CD14-positive monocyte (primary cell): ENCODE measurements at regions not wholly inside any gene's neighbourhood (a gene's known extent, or its start where the extent isn't known, plus 50 kb on each side); places are given as distances from the start of the nearest gene placed in this dataset.

Source experiments
- DNase-seq, 3 donors: peaks; one replicate each; pipeline ENCODE4 v3.0.0-alpha.2; 2011 to 2022
- H2AFZ ChIP-seq: 2 replicates; pipeline ENCODE4 v1.6.0; 2012; ENCODE audit warnings: mild to moderate bottlenecking, low read depth, low read length, inconsistent platforms; ENCODE audit not compliant: insufficient read depth, poor library complexity, severe bottlenecking
- H3K27ac ChIP-seq, 2 donors: 1 replicate in 1 of 2; 2 replicates in 1 of 2; pipeline ENCODE4 v1.5.1; 2012 to 2013; ENCODE audit warnings: low read length in 2 of 2, control low read depth in 1 of 2, inconsistent platforms in 1 of 2, low read depth in 1 of 2, mild to moderate bottlenecking in 1 of 2
- H3K27me3 ChIP-seq, 2 donors: one replicate each; pipeline versions ENCODE4 v1.6.0 to v1.6.1; 2011 to 2013; ENCODE audit warnings: low read length in 2 of 2; ENCODE audit not compliant: control insufficient read depth in 2 of 2, insufficient read depth in 2 of 2
- H3K36me3 ChIP-seq, 2 donors: replicated peaks in 1 of 2; 1 replicate in 1 of 2; 2 replicates in 1 of 2; pipeline versions ENCODE4 v1.5.1 to v1.6.1; 2012 to 2013; ENCODE audit warnings: low read length in 2 of 2, control low read depth in 1 of 2, inconsistent platforms in 1 of 2, mild to moderate bottlenecking in 1 of 2; ENCODE audit not compliant: insufficient read depth in 2 of 2, control insufficient read depth in 1 of 2
- H3K4me1 ChIP-seq, 2 donors: 1 replicate in 1 of 2; 2 replicates in 1 of 2; pipeline versions ENCODE4 v1.5.1 to v1.6.1; 2012 to 2013; ENCODE audit warnings: low read length in 2 of 2, control low read depth in 1 of 2, inconsistent platforms in 1 of 2, mild to moderate bottlenecking in 1 of 2, moderate library complexity in 1 of 2; ENCODE audit not compliant: insufficient read depth in 2 of 2, control insufficient read depth in 1 of 2
- H3K4me2 ChIP-seq: replicated peaks from 2 replicates; pipeline ENCODE3; 2012; ENCODE audit warnings: low read length, moderate library complexity, mild to moderate bottlenecking; ENCODE audit not compliant: poor library complexity, severe bottlenecking; ENCODE audit errors: extremely low read depth
- H3K4me3 ChIP-seq, 3 experiments: fragments of 200-600 bp in 1 of 3; sonication (generic) in 1 of 3; replicated peaks in 1 of 3; 1 replicate in 2 of 3; 2 replicates in 1 of 3; pipeline ENCODE4 v1.5.1; 2011 to 2013; ENCODE audit warnings: low read length in 3 of 3, mild to moderate bottlenecking in 3 of 3, control low read depth in 2 of 3, low read depth in 2 of 3, inconsistent platforms in 1 of 3, moderate library complexity in 1 of 3
- H3K79me2 ChIP-seq: 2 replicates; pipeline ENCODE4 v1.6.0; 2012; ENCODE audit warnings: mild to moderate bottlenecking, control low read depth, inconsistent platforms, low read length, moderate library complexity; ENCODE audit not compliant: insufficient read depth
- H3K9ac ChIP-seq: 2 replicates; pipeline ENCODE4 v1.6.0; 2017; ENCODE audit warnings: low read length, mild to moderate bottlenecking; ENCODE audit not compliant: insufficient read depth, poor library complexity, severe bottlenecking
- H3K9me3 ChIP-seq, 2 donors: replicated peaks in 1 of 2; 1 replicate in 1 of 2; 2 replicates in 1 of 2; pipeline versions ENCODE4 v1.5.1 to v1.6.1; 2012 to 2013; ENCODE audit warnings: low read length in 2 of 2, control low read depth in 1 of 2; ENCODE audit not compliant: control insufficient read depth in 1 of 2, insufficient read depth in 1 of 2
- H4K20me1 ChIP-seq: 2 replicates; pipeline ENCODE4 v1.6.0; 2012; ENCODE audit warnings: mild to moderate bottlenecking, low read length, control low read depth, moderate library complexity; ENCODE audit not compliant: insufficient read depth
- H3K27ac Mint-ChIP-seq, 7 donors: one replicate each; pipeline ENCODE4 v1.8.0; 2020; ENCODE audit warnings: mild to moderate bottlenecking in 7 of 7, mixed read lengths in 7 of 7, moderate library complexity in 6 of 7, inconsistent platforms in 2 of 7
- H3K27me3 Mint-ChIP-seq, 3 donors: one replicate each; pipeline ENCODE4 v1.8.0; 2021 to 2022; ENCODE audit warnings: low read depth in 3 of 3, mild to moderate bottlenecking in 3 of 3, mixed read lengths in 3 of 3, moderate library complexity in 3 of 3, inconsistent platforms in 1 of 3
- H3K36me3 Mint-ChIP-seq, 2 donors: one replicate each; pipeline ENCODE4 v1.8.0; 2020; ENCODE audit warnings: mixed read lengths in 2 of 2, inconsistent platforms in 1 of 2, mild to moderate bottlenecking in 1 of 2
- H3K4me1 Mint-ChIP-seq: one replicate; pipeline ENCODE4 v1.8.0; 2020; ENCODE audit warnings: mild to moderate bottlenecking, mixed read lengths
- H3K4me3 Mint-ChIP-seq, 2 donors: one replicate each; pipeline ENCODE4 v1.8.0; 2020; ENCODE audit warnings: mild to moderate bottlenecking in 2 of 2, mixed read lengths in 2 of 2, moderate library complexity in 1 of 2
- H3K9me3 Mint-ChIP-seq, 7 donors: one replicate each; pipeline ENCODE4 v1.8.0; 2020 to 2022; ENCODE audit warnings: mixed read lengths in 7 of 7, mild to moderate bottlenecking in 6 of 7, moderate library complexity in 6 of 7, inconsistent platforms in 2 of 7
- WGBS: methylation state at CpG from one replicate; pipeline ENCODE4 v1.1.5; 2013; ENCODE audit warnings: missing lambda C conversion rate; ENCODE audit not compliant: insufficient coverage; 5-methylcytosine and 5-hydroxymethylcytosine counted together
- intact Hi-C, 2 donors: fragments of 100-400 bp; cut with micrococcal nuclease; formaldehyde crosslinking; loops; one replicate each; pipeline versions ENCODE4 v1.15.0 to v1.15.1; 2023
- TF ChIP-seq, protein P1 (sequence below): fragments of 200-600 bp; IDR thresholded peaks from one replicate; pipeline ENCODE4 v1.8.0; 2022; ENCODE audit warnings: antibody characterized with exemption, mild to moderate bottlenecking

GRCh38 chr2:176597916-176598315, 328.7 kb downstream of the MTX2 start:
- Histone ChIP-seq H2AFZ (no peak overlapping the region), H3K9ac (no peak overlapping the region), H3K4me2 (no peak overlapping the region), H4K20me1 (no peaks in the 10 kb centered on the region), H3K9me3 (no peaks in the 10 kb centered on the region), H3K4me3 (no peak overlapping the region), H3K36me3 (no peaks in the 10 kb centered on the region), H3K79me2 (no peaks in the 10 kb centered on the region), H3K27ac (no peak overlapping the region), H3K4me1 (no peaks in the 10 kb centered on the region), H3K27me3 (peaks cover 2 to 4% of the 10 kb centered on the region in 2 donors)
- no CpG with 5 or more reads among the region's 1 CpG for WGBS
- TF ChIP-seq, protein P1, sequence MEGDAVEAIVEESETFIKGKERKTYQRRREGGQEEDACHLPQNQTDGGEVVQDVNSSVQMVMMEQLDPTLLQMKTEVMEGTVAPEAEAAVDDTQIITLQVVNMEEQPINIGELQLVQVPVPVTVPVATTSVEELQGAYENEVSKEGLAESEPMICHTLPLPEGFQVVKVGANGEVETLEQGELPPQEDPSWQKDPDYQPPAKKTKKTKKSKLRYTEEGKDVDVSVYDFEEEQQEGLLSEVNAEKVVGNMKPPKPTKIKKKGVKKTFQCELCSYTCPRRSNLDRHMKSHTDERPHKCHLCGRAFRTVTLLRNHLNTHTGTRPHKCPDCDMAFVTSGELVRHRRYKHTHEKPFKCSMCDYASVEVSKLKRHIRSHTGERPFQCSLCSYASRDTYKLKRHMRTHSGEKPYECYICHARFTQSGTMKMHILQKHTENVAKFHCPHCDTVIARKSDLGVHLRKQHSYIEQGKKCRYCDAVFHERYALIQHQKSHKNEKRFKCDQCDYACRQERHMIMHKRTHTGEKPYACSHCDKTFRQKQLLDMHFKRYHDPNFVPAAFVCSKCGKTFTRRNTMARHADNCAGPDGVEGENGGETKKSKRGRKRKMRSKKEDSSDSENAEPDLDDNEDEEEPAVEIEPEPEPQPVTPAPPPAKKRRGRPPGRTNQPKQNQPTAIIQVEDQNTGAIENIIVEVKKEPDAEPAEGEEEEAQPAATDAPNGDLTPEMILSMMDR = no peak
- H3K27me3 Mint-ChIP-seq = peaks cover 4 to 8% (median 7%) of the 10 kb centered on the region in 3 donors
- no peak overlapping the region for H3K27ac Mint-ChIP-seq
- intact Hi-C loops = no loop called here
- no peaks in the 10 kb centered on the region for H3K36me3 Mint-ChIP-seq
- H3K9me3 Mint-ChIP-seq = peaks cover 0 to 3% (median 0%) of the 10 kb centered on the region in 7 donors
- no peaks in the 10 kb centered on the region for H3K4me1 Mint-ChIP-seq
- no peak overlapping the region for H3K4me3 Mint-ChIP-seq
- DNase-seq = no peak

- H2AFZ ChIP-seq = no peak overlapping the region
- H3K36me3 ChIP-seq = no peaks in the 10 kb centered on the region
- TF ChIP-seq, protein P1 = no peak
- WGBS = no CpG with 5 or more reads among the region's 2 CpGs
- H3K4me2 ChIP-seq = no peak overlapping the region
- H3K27me3 ChIP-seq = peaks cover 2 to 4% of the 10 kb centered on the region in 2 donors
- H3K9me3 ChIP-seq = no peaks in the 10 kb centered on the region
- intact Hi-C loops = no loop called here
- DNase-seq = no peak
- Mint-ChIP-seq H3K27me3 (peaks cover 5 to 8% (median 7%) of the 10 kb centered on the region in 3 donors), H3K36me3 (no peaks in the 10 kb centered on the region), H3K27ac (no peak overlapping the region), H3K4me1 (no peaks in the 10 kb centered on the region), H3K4me3 (no peak overlapping the region), H3K9me3 (peaks cover 0 to 3% (median 0%) of the 10 kb centered on the region in 7 donors)
- H3K27ac ChIP-seq = no peak overlapping the region
- no peaks in the 10 kb centered on the region for H3K79me2 ChIP-seq
- no peaks in the 10 kb centered on the region for H4K20me1 ChIP-seq
- H3K4me1 ChIP-seq = no peaks in the 10 kb centered on the region
- H3K9ac ChIP-seq = no peak overlapping the region
- H3K4me3 ChIP-seq = no peak overlapping the region
Measured at GRCh38 chr2:176598351-176598750, 329.1 kb downstream of the MTX2 start.
